ENCODE measurements at regions not wholly inside any gene's neighbourhood (a gene's known extent, or its start where the extent isn't known, plus 50 kb on each side); places are given as distances from the start of the nearest gene placed in this dataset.
"Not testable (repeated sequence)": the region's sequence is repeated elsewhere in the genome, so short reads cannot be mapped to it uniquely, and the experiment has no call there.

DNA sequence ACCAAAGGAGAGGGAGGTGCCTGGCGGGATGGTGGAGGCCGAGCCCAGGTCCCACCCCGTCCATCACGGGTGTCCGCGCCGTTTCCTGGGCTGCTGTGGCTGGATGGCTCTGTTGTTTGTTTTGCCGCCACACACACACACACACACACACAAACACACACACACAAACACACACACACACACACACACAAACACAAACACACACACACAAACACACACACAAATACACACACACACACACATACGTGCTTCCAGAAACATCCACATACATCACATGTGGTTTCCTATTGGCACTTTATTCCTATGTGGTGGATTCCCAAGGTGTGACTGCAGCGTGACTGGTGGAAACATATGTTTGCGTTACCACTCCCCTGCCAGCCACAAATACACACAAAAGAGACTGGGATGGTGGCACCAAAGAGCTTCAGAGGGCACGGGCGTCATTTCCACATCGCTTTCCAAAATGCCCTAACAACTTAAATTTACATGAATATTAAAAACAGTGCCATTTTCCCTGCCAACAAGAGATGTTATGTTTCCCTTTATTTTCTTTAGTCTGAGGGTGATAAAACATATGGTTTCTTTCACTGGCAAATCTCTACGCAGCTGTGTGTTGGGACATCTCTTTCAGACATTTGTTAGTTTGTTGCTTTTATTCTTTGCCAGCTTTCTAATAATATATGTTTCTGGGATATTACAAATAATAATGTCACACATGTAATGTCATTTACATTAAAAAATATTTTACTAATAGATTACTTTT lies 356.8 kb downstream of the BRD1 start:
- no peak for FAIRE-seq

DNA sequence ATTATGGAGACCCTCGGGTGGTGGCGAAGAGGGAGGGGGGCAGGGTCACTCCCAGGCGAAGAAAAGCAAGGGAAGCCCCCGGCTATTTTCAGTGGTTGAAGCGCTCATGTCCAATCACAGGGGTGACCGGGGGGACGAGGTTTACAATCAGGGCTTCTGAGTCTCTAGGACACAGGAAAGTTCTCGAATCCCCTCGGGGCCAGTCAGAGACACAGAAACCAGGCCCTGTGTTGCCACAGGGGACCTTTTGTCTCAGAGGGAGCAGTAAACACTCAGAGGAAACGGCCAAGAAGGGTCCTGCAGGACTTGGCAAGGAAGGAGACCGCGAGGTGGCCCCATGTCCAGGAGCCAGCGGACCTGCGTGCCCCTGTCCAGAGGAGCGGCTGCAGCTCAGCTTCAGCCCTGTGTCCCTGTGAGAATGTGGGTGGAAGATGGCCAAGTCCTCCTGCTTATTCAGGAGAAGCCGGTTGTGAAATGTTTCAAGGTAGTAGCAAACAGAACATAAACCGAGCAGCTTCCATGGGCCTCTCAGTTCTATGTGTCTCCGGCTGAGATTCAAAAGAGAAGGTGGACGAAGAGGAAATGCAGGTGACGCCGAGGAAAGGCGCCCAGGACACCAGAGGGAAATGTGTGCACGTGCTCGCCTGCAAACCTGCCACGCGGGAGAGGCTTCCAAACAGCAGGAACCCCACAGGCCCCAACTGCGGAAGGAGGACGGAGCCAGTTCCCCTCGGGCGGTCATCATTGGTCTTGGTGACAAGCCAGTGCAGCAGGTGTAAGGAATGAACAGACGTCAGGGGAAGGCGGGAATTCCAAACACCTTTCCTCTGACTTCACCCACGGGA lies 357.6 kb downstream of the BRD1 start:
- FAIRE-seq = no peak

GRCh38 chr22:49468487-49469198 lies 359.0 kb downstream of the BRD1 start:
- no peak for FAIRE-seq

DNA sequence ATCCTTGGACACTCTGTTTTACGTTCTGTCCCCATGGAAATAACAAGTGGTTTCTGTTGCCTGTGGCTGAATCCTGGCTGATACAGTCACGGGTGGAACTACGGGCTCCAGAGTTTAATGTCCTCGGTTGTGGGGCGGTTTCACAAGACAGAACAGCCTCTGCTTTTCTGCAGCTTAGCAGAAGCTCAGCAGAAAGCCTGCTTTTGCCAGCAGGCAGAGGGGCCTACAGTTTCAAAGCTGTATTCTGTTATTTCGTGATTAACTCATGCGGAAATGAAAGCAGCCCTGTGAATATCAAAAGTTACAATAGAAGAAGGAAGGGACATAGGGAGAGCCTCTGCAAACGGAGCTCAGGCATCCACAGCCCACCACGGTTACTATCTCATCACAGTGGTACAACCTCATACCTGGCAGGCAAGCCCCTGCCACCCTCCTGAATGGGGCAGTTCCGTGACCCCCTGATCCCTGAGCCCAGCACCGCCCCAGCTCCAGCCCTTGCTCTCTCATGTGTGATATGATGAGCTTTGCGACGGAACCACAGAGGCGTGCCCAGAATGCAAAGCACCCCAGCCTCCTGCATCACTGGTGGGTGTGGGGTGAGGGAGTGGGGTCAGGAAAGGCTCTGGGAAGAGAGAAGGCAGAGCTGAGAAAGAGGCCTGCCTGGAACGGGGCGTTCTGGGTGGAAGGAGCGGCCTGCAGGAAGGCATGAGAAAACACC lies 360.6 kb downstream of the BRD1 start:
- no peak for FAIRE-seq

DNA sequence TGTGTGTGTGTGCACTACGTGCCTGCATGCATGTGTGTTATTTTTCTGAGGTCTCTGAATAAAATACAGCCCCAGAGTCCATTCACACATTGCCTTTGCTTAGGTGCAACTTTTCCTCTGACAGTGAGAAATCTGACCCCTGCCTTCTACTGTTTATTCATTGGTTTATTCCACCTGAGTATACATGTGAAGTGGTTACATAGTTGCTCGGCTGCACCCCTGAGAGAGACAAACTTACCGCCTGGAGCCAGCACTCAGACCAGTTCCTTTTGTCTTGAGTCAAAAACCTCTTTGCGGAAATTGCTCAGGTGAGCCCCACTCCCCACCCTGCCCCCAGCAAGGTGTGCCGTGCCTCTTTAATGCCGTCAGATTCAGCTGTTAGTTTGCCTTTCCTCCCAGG lies 363.6 kb downstream of the BRD1 start:
- no peak for FAIRE-seq

- no peak for FAIRE-seq
Measured at GRCh38 chr22:49462795-49463194, 364.9 kb downstream of the BRD1 start.

DNA sequence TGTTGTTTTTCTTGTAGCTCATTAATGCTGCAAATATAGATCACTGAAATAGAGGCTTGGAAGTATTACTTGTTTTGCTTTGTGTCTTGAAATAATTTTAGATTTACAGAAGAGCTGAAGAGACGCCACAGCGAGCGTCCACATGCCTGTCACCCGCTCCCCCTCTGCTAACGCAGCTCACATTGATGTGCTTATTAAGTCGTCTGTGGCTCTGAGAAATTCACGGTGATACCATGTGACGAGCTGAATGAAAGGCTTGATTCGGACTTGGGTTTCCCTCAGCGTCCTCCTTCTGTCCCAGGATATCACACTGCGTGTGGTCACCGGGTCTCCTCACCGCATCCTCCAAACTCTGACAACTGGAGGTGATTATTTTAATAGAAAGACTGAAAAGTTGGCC lies 365.4 kb downstream of the BRD1 start:
- FAIRE-seq = no peak

- FAIRE-seq = no peak
Measured at GRCh38 chr22:49461674-49462073, 366.0 kb downstream of the BRD1 start.

- FAIRE-seq = no peak
Measured at GRCh38 chr22:49460592-49461281, 366.9 kb downstream of the BRD1 start.

GRCh38 chr22:49460091-49460490 lies 367.6 kb downstream of the BRD1 start:
- FAIRE-seq = no peak

DNA sequence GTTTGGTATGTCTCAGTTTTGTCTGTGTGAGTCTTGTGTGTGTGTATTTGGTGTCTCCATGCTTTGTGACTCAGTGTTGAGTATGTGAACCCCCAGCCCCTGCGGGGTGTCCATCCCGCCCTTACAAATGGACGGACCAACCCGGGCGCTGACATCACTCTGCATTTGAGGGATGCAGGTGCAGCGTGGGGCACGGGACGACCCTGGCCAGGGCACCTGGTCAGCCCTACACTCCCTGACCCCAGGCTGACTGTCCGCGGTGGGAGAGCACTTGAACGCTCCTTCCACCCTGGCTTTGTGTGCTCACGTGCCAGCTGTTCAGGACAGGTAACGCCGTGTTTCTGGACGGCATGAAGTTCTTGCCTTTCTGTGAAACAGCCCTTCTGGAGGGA lies 369.0 kb downstream of the BRD1 start:
- no peak for FAIRE-seq

- FAIRE-seq = no peak
Measured at GRCh38 chr22:49457946-49458707, 369.5 kb downstream of the BRD1 start.

GRCh38 chr22:49457146-49457545 lies 370.5 kb downstream of the BRD1 start:
- FAIRE-seq = no peak

DNA sequence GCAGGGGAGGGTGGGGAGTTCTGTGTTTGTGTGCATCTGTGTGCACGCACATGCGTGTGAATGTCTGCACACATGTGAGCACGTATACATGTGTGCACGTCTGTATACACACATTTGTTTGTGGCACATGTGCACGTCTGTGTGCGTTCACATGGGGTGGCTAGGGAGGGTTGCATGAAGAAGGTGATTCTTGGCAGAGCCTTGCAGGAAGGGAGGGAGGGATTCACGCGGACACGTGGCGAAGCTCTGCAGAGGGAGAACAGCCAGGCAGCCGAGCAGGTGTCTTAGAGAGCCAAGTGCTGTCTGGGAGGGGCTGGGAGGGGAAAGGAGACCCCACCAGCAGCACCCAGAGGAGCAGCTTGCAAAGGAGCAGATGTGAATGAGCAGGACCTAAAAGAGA lies 372.1 kb downstream of the BRD1 start:
- FAIRE-seq = no peak

DNA sequence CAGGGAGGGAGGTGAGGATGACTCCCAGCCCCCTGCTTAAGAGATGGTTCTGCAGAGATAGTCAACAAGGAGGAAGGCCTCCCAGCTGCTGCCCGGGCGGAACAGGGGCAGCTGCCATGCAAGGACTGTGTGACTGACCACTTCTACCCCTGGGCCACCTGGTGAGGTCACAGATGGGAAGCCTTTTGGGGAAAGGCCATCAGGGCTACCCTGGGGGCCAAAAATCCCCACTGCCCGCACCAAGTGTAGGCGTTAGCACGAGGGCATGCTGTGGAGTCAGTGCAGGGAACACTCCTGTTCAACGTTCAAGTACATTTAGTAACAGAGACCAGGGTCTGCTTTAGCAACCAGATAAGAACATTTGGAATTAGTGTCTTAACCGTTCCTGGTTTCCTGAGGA lies 372.9 kb downstream of the BRD1 start:
- no peak for FAIRE-seq

GRCh38 chr22:49453771-49454170 lies 373.9 kb downstream of the BRD1 start:
- no peak for FAIRE-seq

DNA sequence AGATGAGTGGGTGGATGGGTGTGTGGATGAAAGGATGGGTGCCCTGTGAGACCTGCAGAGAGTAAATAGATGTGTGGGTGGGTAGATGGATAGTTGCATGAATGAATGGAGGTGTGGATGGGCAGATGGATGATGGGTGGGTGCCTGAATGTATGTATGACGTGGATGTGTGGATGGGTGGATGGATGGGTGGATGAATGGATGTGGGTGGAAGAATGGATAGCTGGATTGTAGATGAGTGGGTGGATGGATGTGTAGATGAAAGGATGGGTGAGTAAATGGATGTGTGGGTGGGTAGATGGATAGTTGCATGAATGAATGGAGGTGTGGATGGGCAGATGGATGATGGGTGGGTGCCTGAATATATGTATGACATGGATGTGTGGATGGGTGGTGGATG lies 374.7 kb downstream of the BRD1 start:
- FAIRE-seq = not testable (repeated sequence)

DNA sequence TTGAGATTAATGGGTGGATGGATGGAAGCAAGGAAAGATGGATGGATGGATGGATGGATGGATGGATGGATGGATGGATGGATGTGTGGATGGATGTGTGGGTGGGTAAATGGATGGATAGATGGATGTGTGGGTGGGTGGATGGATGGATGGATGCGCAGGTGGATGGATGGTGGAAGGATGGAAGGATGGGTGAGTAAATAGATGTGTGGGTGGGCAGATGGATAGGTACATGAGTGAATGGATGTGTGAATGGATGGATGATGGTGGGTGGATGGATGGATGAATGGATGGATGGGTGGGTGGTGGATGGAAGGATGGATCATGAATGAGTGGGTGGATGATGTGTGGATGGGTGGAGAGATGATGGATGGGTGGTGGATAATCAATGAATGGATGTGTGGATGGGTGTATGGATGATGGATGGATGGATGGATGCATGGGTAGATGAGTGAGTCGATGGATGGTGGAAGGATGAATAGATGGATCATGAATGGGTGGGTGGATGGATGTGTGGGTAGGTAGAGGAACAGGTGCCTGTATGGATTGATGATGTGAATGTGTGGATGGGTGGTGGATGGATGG lies 375.2 kb downstream of the BRD1 start:
- no peak for FAIRE-seq

DNA sequence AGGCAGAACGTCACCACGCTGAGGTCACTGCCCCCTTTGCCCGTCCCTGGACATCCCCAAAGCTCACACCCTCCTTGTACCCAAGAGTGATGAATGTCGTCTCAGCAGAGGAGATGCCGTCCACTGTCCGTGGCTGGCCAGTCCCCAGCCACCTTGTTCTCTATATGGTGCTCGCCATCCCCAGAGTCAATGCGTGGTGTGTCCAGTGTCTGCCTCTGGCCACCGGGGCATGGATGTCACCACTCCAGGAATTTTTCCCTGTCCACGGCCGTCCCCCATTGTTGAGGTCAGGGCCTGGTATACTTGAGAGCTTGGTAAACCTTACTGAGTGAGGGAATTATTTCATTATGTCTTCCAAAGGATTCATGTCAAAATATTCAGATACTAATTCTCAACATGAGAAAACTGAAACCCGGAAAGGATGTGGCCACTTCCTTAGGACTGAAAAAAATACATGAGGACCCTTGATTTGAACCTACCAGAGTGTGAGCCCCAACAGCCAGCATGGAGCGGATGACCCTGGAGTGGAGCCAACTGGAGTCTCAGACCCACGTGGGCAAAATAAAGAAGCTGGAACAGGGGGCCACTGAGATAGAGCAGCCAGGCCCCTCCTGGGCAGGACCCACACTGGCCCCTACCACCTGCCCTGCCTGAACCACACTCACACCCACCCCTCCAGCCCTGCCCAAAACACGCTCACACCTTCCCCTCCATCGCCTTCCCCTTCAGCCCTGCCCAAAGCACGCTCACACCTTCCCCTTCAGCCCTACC lies 376.4 kb downstream of the BRD1 start:
- no peak for FAIRE-seq

- FAIRE-seq = no peak
Measured at GRCh38 chr22:49450498-49450897, 377.2 kb downstream of the BRD1 start.
